GM18868 (cell line): ENCODE measurements at regions not wholly inside any gene's neighbourhood (a gene's known extent, or its start where the extent isn't known, plus 50 kb on each side); places are given as distances from the start of the nearest gene placed in this dataset.
A peak's percentile ranks its signal among the peaks of the same experiment; 100 is the strongest.

Experiments used
- ATAC-seq: cut with Tn5 transposase; IDR thresholded peaks from one replicate; pipeline ENCODE4 v1.9.1; 2021; ENCODE audit warnings: mild to moderate bottlenecking, moderate library complexity; ENCODE audit not compliant: unreplicated experiment

DNA sequence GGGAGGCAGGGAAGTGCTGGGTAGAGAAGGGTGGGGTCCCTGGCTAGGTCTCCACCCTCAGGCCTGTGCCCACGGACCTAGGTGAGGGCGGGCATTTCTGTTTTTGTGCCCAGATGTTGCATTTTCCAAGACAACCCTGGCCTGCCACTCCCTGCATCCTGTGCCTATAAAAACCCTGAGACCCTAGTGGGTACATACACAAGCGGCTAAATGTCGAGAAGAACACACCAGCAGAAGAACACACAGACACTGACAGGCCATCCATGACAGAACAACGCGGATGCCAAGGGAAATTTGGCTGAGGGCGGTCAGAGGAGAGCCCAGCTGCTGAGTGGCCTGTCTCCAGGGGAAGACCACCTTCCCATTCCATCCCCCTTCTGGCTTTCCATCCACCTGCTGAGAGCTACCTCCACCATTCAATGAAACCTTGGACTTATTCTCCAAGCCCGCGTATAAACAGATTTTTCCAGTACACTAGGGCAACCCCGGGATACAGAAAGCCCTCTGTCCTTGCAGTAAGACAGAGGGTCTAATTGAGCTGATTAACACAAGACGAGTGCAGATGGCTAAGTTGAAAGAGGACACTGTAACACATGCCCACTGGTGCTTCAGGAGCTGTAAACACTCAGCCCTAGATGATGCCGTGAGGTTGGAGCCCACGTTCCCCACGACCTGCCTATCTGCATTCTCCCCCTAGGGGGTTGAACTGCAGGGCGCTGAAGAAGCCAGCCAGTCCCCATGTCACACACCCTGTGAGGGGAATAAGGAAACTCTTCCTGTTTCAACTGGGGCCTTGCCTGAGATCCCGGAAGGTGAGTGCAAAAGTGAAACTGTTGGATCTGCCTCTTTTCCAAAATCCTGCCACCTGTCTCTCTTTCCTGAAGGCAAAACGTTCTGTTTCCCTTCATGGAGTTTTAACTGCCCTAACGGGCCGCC lies 147.2 kb upstream of the COX10 start:
- no peak for ATAC-seq

DNA sequence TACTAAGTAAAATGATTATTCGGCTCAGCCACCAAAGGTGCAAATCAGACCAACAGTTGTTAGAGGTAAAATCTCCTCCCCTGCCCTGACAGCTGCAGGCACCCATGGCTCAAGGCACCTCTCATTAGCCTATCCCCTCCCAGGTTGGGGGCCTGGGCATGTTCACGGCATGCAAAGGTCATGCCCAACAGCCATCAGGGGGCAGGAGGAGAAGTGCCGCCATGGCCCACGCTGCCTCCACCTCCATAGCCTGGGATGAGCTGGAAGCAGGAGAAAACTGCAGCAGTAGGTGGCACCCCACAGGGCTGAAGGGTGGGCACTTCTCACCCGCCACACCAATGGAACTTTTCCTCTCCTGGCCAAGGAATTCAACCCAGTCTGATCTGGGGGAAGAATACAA lies 146.4 kb upstream of the COX10 start:
- ATAC-seq = no peak

DNA sequence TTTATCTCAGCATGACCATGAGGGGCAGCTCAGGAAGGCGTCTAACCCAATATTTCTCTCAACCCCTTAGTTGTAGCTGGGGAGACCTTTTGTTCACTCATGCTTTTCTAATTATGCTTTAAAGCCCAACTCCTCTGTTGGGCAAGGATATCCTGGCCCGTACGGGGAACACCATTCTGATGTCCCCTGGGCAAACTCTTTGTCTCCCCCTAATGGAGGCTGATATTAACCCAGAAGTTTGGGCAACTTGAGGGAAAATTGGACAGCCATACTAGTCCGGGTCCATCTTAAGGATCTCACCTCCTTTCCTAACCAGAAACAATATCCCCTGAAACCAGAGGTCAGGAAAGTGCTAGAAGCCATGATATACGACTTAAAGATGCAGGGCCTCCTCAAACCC lies 143.7 kb upstream of the COX10 start:
- ATAC-seq = no peak

- ATAC-seq = peak; percentile 50
These were observed 138.2 kb upstream of the COX10 start for GRCh38 chr17:13931111-13931526.

DNA sequence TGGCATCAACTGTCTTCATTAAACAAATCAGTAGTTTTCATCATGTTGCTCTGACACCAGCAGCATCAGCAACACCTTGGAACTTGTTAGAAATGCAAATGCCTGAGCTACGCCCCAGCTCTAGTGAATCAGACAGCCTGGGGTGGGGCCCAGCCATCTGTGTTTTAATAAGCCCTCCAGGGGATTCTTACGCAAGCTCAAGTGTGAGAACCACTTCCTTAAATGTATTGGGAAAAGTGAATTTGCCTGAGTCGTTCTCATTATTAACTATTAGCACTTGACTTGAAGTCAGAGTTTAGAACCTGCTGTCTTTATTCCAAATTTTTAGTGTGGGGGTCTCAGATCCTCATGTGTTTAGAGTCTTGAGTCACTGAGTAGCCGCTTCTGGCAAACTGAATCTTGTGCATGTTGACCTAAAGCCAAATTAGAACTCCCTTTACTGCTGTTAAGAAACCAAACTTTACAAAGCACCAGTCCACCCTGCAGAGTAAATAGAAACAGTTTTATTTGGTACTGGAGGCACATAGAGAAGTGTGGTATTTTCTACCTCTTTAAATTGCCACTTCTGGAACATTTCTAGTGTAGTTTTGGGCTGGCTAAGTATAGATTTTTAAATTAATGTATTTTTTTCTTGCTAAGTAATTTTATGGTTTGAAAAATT lies 137.4 kb upstream of the COX10 start:
- no peak for ATAC-seq

GRCh38 chr17:13933441-13934276 lies 135.6 kb upstream of the COX10 start:
- ATAC-seq = no peak

GRCh38 chr17:13939222-13939621 lies 130.1 kb upstream of the COX10 start:
- ATAC-seq = no peak

- no peak for ATAC-seq
These were observed 128.2 kb upstream of the COX10 start for GRCh38 chr17:13940858-13941665.

DNA sequence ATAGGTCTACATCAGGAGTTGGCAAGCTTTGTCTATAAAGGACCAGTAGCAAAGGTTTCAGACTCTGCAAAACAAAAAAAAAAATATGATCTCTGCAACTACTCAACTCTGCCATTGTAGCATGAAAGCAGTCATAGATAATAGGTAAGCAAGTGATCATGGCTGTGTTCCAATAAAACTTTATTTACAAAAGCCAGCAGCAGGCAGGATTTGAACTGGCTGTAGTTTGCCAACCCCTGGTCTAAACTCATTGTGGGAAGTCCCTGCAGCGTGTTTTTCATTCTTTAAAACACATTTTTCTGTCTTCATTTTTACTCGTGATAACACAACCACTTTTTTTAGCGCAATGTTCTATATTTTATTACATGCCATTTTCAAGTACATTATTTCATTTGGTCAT lies 127.5 kb upstream of the COX10 start:
- ATAC-seq = no peak

DNA sequence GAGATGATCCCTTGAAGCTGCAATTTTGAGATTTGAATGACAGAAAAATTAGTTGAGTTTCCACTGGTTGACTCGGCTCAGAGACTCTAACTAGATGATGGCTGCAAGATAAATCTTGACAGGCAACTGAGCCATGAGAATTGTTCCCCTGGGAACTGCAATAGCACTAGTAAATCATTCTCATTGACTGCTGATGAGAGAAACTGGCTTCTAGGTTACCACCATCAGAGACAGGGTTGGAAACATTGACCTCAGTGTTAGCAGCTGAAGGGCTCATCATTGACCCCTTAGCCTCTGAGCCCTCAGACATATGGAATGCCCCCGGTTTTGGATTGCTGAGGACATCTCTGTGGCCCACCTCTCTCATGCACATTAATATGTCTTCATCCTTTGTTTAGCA lies 125.4 kb upstream of the COX10 start:
- ATAC-seq = no peak

GRCh38 chr17:13947499-13947898 lies 121.8 kb upstream of the COX10 start:
- no peak for ATAC-seq

DNA sequence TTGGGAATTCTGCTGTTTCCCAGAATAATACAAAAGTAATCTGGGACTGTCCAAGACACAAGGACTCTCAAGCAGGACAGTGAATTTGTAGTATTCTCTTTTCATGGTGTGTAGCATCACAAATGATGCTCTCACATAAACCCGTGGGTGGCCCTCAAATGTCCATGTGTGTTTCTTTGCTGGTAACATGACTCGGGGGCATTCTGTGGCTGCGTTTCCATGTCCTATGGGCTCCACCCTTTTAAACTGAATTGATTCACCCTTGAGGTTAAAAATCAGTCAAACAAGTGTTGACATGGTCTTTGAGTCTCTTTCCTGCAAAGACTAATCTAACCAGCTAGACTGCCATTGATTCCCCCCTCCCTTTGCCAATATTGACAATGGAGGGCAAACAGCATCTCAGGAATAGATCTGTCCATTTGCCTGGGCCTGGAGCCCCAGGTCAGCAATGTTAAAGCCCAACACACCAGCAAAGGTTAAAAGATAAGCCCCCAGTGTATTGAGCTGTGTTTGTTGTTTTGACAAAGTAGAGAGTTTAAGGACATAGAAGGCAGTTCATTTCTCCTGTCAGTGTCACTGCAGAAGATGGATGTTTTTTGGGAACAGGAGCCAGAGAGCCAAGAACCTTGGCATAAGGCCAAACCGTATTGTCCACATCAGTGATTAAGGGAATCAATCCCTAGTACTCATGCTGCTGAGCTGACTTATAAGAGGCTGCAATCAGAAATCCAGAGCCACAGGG lies 117.1 kb upstream of the COX10 start:
- no peak for ATAC-seq

DNA sequence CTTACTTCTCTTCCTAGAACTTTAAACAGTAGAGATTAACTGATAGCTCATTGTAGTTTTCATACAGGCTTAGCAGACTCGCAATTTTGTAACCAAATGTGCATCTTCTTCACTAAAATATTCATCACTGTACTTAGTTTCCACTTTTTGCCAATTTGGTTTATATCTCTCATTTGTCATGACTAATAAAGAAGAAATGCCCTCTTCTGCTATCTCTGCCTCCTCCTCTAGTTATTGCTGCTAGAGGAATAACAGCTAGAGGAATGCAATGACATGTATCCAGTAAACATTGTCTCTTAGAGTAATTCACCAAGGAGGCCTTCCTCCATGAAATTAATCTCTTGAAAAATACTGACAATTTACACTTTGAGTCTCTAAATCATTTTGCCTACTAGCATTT lies 115.5 kb upstream of the COX10 start:
- ATAC-seq = no peak

DNA sequence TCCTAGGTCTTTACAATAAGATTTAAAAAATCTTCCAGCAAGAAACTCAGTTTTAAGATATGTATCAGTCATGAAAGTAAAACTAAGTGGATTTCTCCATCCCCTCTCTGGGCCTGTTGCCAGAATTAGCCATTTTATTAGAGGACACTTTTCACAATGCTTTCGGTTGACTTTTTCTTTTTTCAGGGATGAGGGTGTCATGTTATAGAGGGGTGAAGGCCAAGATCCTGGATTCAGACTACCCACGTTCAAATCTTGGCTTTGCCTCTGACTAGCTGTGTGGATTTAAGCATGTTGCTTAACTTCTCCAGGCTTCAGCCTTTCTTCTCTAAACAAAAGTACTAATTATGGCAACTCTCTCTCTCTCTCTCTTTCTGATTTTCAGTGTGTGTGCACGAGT lies 111.7 kb upstream of the COX10 start:
- ATAC-seq = no peak

- ATAC-seq = no peak
These were observed 110.5 kb upstream of the COX10 start for GRCh38 chr17:13958773-13959172.

DNA sequence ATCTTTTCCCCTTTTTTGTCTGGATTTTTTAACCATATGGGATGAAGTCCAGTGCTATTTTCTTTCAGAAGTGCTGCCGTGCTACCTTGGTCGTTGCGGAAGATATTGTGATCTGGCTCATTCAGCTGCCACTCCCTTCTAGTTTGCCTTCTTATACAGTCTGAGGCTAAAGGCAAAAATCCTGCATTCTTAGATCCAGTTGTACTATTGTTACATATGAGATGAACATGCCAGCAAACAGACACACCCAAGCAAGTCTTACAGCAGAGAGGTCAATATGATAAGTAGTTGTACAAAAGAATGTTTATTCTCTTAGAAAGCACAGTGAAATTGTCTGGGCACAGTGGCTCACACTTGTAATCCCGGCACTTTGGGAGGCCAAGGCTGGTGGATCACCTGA lies 108.0 kb upstream of the COX10 start:
- ATAC-seq = no peak

DNA sequence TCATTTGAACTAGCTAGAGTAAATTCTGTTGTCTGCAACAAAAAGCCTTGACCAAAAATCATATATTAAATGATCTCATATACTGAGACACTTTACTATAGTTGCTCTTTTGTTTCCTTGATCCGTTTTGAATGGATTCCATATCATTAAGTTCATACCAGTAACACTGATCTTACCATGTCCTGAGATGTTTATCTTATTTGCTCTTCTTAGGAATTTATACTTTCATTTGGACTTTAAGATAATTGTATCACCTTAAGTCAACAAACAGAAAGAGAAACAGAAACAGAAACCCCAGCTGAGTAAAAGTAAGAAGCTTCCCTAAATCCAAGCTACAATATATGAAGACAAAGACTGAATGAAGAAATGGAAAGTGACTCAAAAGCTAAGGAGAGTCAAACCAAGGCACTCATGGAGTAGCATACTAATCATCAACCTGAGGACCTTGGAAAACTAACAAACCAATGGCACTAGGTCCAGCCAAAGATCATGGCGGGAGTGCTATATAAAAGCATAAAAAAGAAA lies 106.5 kb upstream of the COX10 start:
- ATAC-seq = no peak

DNA sequence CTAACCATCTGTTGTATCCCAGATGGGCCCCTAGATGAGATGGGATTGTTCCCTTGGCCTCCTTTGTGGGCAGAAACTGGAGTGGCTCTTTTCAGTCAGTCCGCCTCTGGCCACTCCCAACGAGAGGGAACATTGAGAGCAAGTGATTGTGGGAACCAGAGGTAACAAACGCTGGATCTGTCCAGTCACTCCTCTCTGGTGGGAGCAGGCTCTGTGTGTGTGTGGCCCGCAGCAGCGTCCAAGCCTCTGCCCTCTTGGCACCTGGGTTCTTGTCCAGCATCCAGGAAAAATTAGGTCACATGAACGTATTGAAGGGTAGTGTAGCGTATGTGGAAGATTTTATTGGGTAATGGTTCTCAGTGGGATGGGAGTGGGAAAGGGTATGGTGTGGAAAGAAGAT lies 101.9 kb upstream of the COX10 start:
- no peak for ATAC-seq

GRCh38 chr17:13970531-13970930 lies 98.8 kb upstream of the COX10 start:
- no peak for ATAC-seq
